OCI-LY3 (cell line): ENCODE measurements at regions not wholly inside any gene's neighbourhood (a gene's known extent, or its start where the extent isn't known, plus 50 kb on each side); places are given as distances from the start of the nearest gene placed in this dataset.

Source experiments
- H2AFZ ChIP-seq: fragments of 200-600, 300-600 bp; shearing (Covaris generic); 2 replicates; pipeline ENCODE4 v1.6.0; 2014; ENCODE audit warnings: antibody characterized with exemption, low read depth, low read length
- H3K27ac ChIP-seq: fragments of 200-600, 300-600 bp; sonication (generic); 2 replicates; pipeline ENCODE4 v1.5.1; 2014; ENCODE audit warnings: mild to moderate bottlenecking, low read length, moderate library complexity, mixed read lengths
- H3K27me3 ChIP-seq: fragments of 200-600, 300-600 bp; sonication (generic); 2 replicates; pipeline ENCODE4 v1.6.1; 2014; ENCODE audit warnings: low read depth, low read length, mixed read lengths
- H3K36me3 ChIP-seq: fragments of 200-600, 300-600 bp; sonication (generic); replicated peaks from 2 replicates; pipeline ENCODE3; 2014; ENCODE audit warnings: low read depth, low read length, mixed read lengths
- H3K4me1 ChIP-seq: fragments of 300-600, 200-600 bp; sonication (generic); 2 replicates; pipeline ENCODE4 v1.6.1; 2014; ENCODE audit warnings: low read length, mixed read lengths
- H3K4me2 ChIP-seq: fragments of 200-600, 300-600 bp; sonication (generic); 2 replicates; pipeline ENCODE4 v1.6.1; 2014; ENCODE audit warnings: low read length, mixed read lengths
- H3K4me3 ChIP-seq: fragments of 300-600, 200-600 bp; sonication (generic); 2 replicates; pipeline ENCODE4 v1.5.1; 2014; ENCODE audit warnings: antibody characterized with exemption, mild to moderate bottlenecking, low read length, moderate library complexity
- H3K79me2 ChIP-seq: fragments of 300-600, 200-600 bp; shearing (Covaris generic); 2 replicates; pipeline ENCODE4 v1.6.1; 2014; ENCODE audit warnings: mild to moderate bottlenecking, low read length, mixed read lengths
- H3K9ac ChIP-seq: fragments of 300-600, 200-600 bp; shearing (Covaris generic); 2 replicates; pipeline ENCODE4 v1.6.0; 2014; ENCODE audit warnings: mild to moderate bottlenecking, low read length, moderate library complexity
- H3K9me3 ChIP-seq: fragments of 200-600, 300-600 bp; shearing (Covaris generic); 2 replicates; pipeline ENCODE4 v1.6.1; 2014; ENCODE audit warnings: low read length, mixed read lengths; ENCODE audit not compliant: insufficient read depth
- H4K20me1 ChIP-seq: fragments of 200-600, 300-600 bp; sonication (generic); 2 replicates; pipeline ENCODE4 v1.6.1; 2016; ENCODE audit warnings: low read length, mixed read lengths; ENCODE audit not compliant: insufficient read depth
- CTCF ChIP-seq: fragments of 200-600, 300-600 bp; sonication (generic); IDR thresholded peaks from 2 replicates; pipeline ENCODE4 v1.5.1; 2014; ENCODE audit warnings: antibody characterized with exemption, low read length, low read depth
- EZH2phosphoT487 ChIP-seq: fragments of 200-600 bp; shearing (Covaris generic); IDR thresholded peaks from 2 replicates; pipeline ENCODE4 v1.6.1; 2018; ENCODE audit warnings: antibody characterized with exemption, mixed run types, low read depth

GRCh38 chr10:121171825-121172787 is 320.9 kb downstream of the WDR11 start:
- H3K27ac ChIP-seq, result no peak overlapping the region
- H3K4me3 ChIP-seq, result no peak overlapping the region
- no peak for TF ChIP-seq CTCF
- TF ChIP-seq EZH2phosphoT487, result no peak
- no peak overlapping the region for H3K9ac ChIP-seq
- no peak overlapping the region for H3K4me2 ChIP-seq
- H2AFZ ChIP-seq, result no peak overlapping the region
- no peaks in the 10 kb centered on the region for H3K79me2 ChIP-seq
- no peaks in the 10 kb centered on the region for H4K20me1 ChIP-seq
- peaks cover 6% of the 10 kb centered on the region for H3K4me1 ChIP-seq
- H3K27me3 ChIP-seq, result peaks cover 13% of the 10 kb centered on the region
- H3K36me3 ChIP-seq, result no peaks in the 10 kb centered on the region
- H3K9me3 ChIP-seq, result no peaks in the 10 kb centered on the region

GRCh38 chr10:121179006-121179405 is 327.8 kb downstream of the WDR11 start:
- Histone ChIP-seq H3K4me3 (no peak overlapping the region), H3K27me3 (peaks cover 3% of the 10 kb centered on the region; the same call in 1 of the 2 replicates), H4K20me1 (no peaks in the 10 kb centered on the region), H3K4me1 (no peaks in the 10 kb centered on the region), H3K4me2 (no peak overlapping the region), H2AFZ (no peak overlapping the region), H3K9me3 (no peaks in the 10 kb centered on the region), H3K27ac (no peak overlapping the region), H3K36me3 (no peaks in the 10 kb centered on the region), H3K79me2 (no peaks in the 10 kb centered on the region), H3K9ac (no peak overlapping the region)
- TF ChIP-seq EZH2phosphoT487, result no peak
- TF ChIP-seq CTCF, result no peak

- H4K20me1 ChIP-seq, result no peaks in the 10 kb centered on the region
- no peak overlapping the region for H3K4me2 ChIP-seq
- no peaks in the 10 kb centered on the region for H3K36me3 ChIP-seq
- H3K9me3 ChIP-seq, result no peaks in the 10 kb centered on the region
- no peaks in the 10 kb centered on the region for H3K4me1 ChIP-seq
- TF ChIP-seq EZH2phosphoT487 (no peak), CTCF (no peak)
- no peak overlapping the region for H3K27ac ChIP-seq
- peaks cover 7% of the 10 kb centered on the region; the same call in 1 of the 2 replicates for H3K27me3 ChIP-seq
- no peak overlapping the region for H2AFZ ChIP-seq
- H3K79me2 ChIP-seq, result no peaks in the 10 kb centered on the region
- no peak overlapping the region for H3K9ac ChIP-seq
- no peak overlapping the region for H3K4me3 ChIP-seq
Observed at GRCh38 chr10:121182219-121182618, 331.1 kb downstream of the WDR11 start.

GRCh38 chr10:121183236-121183635 is 332.1 kb downstream of the WDR11 start:
- Histone ChIP-seq H3K27ac (no peak overlapping the region), H3K79me2 (no peaks in the 10 kb centered on the region), H3K9me3 (no peaks in the 10 kb centered on the region), H3K27me3 (peaks cover 7% of the 10 kb centered on the region; the same call in 1 of the 2 replicates), H3K9ac (no peak overlapping the region), H3K4me3 (no peak overlapping the region), H4K20me1 (no peaks in the 10 kb centered on the region), H3K4me1 (no peaks in the 10 kb centered on the region), H2AFZ (no peak overlapping the region), H3K4me2 (no peak overlapping the region), H3K36me3 (no peaks in the 10 kb centered on the region)
- TF ChIP-seq CTCF (no peak), EZH2phosphoT487 (no peak)
